Stimulated activated CD8-positive, alpha-beta memory T cell treated with anti-CD3 and anti-CD28 coated beads, Interleukin-12 subunit alpha, Interleukin-12 subunit beta, amount 100 ng/mL, for 4 hours (primary cell): ENCODE measurements at regions not wholly inside any gene's neighbourhood (a gene's known extent, or its start where the extent isn't known, plus 50 kb on each side); places are given as distances from the start of the nearest gene placed in this dataset.

Experiments
- DNase-seq: peaks from one replicate; pipeline ENCODE4 v3.0.0-alpha.2; 2020; ENCODE audit warnings: low read depth

GRCh38 chr5:133905424-133905823 lies 63.0 kb downstream of the C5orf15 start:
- DNase-seq: no peak

GRCh38 chr5:133904641-133905040 lies 63.8 kb downstream of the C5orf15 start:
- no peak for DNase-seq

GRCh38 chr5:133902511-133903118 lies 65.8 kb downstream of the C5orf15 start:
- DNase-seq: no peak

- no peak for DNase-seq
Measured at GRCh38 chr5:133900534-133901270, 67.7 kb downstream of the C5orf15 start.

- no peak for DNase-seq
Measured at GRCh38 chr5:133899506-133899905, 68.9 kb downstream of the C5orf15 start.

DNA sequence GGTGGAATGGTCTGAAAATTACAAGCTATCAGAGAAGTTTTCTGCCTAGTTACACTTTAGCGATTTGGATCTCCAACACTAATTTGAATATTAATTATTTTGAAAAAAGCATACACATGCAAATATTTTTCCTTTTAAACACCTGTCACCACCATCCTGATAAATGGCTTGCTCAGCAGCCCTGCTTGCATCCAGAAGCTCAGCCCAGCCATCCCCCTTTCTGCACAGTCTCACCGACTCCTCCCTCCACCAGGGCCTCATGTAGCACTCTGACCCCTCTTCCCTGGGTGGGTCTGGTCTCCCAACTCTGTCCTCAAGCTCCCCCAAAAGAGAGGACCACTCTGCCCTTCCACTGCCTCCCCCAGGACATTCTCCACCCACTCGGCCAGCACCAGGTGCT lies 70.0 kb downstream of the C5orf15 start:
- DNase-seq: no peak

GRCh38 chr5:133897431-133897830 lies 71.0 kb downstream of the C5orf15 start:
- no peak for DNase-seq

GRCh38 chr5:133896873-133897272 lies 71.6 kb downstream of the C5orf15 start:
- no peak for DNase-seq

- DNase-seq: no peak
Measured at GRCh38 chr5:133895979-133896845, 72.2 kb downstream of the C5orf15 start.

DNA sequence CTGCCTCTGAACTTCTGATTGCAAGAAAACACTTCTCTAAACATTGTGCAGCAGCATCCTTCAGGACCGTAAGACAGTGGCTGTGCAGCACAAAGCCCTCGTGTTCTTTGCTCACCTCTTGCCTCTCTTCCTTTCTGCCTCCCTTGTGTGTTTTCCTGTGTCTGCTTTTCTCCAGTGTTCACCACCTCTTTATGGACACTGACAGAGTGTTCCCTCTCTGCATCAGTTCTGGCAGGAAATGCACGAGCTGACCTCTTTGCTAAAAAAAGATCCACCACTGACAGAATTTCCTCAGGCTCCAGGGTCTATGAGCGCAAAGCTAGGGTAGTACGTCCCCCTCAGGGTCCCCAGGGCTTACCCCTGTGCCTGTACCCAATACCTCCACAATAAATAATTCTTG lies 74.3 kb downstream of the C5orf15 start:
- DNase-seq: no peak

DNA sequence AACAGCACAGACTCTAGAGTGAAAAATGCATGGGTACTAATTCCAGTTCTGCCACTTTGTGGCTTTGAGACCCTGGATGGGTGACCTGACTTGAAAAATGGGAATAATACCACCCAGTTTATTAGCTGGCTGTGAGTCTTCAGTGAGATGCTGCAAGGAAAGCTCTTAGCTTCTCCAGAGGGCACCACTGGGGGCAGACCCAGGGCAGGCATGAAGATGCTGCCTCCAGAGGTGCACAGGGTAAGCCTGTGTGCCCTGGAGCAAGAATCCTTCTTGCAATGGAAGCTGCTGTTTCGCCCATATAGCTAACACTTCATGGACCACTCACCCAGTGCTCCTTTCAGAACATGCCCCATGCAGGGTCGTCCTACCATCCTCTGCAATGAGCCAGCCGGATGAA lies 75.7 kb downstream of the C5orf15 start:
- DNase-seq: no peak

DNA sequence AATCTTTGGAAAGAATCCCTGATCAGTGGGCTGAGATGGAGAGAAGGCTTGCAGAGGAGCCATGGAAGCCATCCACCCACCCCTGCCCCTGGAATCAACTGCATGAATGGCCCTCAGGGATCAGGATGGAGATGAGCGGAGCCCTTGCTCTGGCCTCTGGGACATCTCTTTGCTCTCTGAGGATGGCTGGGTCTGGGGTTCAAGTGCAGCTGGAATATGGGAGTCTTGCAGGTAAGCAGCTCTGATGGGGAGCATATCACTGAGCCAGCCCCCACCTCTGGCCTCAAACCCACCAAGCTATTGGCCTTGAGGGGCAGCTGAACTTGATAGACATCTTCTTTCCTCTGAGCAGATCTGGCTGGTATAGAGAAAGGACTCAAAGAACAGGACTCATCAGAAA lies 76.1 kb downstream of the C5orf15 start:
- no peak for DNase-seq

- DNase-seq: no peak
Measured at GRCh38 chr5:133891390-133891789, 77.0 kb downstream of the C5orf15 start.

GRCh38 chr5:133890776-133891280 lies 77.6 kb downstream of the C5orf15 start:
- no peak for DNase-seq

DNA sequence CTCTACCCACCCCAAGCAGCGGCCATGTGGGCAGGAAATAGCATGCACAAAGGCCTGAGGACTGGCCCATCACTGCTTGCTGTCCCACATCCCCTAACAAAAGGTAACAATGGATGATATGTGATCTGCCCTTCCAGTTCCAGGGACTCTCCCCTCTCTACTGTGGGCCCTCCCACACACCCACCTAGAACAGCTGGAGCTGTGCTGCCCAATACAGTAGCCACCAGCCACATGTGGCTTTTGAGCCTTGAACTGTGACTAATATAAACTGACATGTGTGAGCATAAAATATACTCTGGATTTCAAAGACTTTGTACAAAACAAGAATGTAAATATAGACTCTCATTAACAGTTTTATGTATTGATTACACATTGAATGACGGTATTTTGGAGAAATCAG lies 78.1 kb downstream of the C5orf15 start:
- no peak for DNase-seq

- no peak for DNase-seq
Measured at GRCh38 chr5:133889271-133889905, 79.0 kb downstream of the C5orf15 start.

DNA sequence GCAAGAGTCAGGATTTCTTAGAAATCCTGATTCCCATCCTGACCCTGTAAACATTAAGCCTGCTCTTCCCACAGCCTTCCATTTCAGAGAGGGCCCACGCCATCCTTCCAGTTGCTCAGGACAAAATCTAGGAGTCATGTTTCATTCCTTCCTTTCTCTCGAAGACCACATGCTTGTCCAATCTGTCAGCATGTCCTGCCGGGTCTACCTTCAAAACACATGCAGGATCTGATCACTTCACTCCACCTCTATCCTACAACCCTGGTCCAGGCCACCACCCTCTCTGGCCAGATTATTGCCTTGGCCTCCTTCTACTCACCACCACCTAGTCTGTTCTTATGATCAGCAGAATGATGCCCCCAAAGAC lies 79.8 kb downstream of the C5orf15 start:
- no peak for DNase-seq

- no peak for DNase-seq
Measured at GRCh38 chr5:133885566-133885965, 82.9 kb downstream of the C5orf15 start.

- no peak for DNase-seq
Measured at GRCh38 chr5:133884569-133885311, 83.7 kb downstream of the C5orf15 start.

DNA sequence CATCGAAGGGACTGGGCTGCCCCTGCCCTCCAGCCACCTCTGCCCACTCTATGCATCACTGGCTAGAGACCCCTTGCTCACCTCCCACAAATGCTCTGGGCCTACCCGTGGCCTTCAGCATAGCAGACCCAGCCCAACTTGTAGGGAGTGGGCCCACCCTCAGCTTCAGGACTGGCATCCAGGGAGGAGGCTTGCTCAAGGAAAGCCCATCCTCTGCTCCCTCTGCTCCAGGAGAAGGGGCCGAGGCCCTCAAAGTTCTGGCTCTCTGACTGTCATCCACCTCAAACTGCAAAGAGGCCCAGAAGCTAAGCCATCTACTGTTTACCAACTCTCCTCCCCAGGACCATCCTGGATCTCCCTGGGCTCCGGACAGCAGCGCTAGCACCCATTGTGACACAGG lies 84.5 kb downstream of the C5orf15 start:
- no peak for DNase-seq

DNA sequence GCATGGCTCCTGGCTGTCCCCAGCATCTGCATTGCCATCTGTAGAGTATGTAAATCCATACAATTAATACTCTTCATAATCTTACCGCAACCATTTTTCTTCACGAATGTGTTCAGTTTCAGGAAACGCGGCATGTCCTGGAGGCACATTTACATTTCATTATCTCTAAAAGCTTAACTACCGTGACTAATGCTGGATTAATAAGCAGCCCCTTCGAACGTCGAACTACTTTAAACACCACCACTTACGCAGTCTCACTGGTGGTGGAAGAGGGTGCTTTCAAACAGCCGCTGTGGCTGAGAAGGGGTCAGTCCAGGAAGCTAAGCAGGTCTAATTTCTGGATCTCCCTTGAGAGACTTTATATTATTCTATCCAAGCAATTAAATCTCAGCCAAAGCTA lies 85.6 kb downstream of the C5orf15 start:
- no peak for DNase-seq

DNA sequence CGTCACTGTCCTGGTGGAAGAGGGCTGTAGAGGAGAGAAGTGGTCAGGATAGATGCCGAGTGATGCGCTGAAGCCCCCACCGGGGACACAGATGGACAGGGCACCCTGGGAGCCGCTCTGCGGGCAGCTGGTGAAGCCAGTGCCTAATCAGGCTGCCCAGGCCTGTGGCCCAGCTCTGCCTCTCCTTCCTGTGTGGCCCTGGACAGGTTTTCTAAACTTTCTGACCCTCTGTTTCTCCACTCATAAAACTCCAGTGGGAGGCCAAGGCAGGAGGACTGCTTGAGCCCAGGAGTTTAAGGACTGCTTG lies 86.1 kb downstream of the C5orf15 start:
- DNase-seq: no peak
